Activated CD4-positive, alpha-beta T cell treated with anti-CD3 and anti-CD28 coated beads for 36 hours (primary cell): ENCODE measurements at regions not wholly inside any gene's neighbourhood (a gene's known extent, or its start where the extent isn't known, plus 50 kb on each side); places are given as distances from the start of the nearest gene placed in this dataset.
"Not testable (repeated sequence)": the region's sequence is repeated elsewhere in the genome, so short reads cannot be mapped to it uniquely, and the experiment has no call there.

ENCODE experiments used
- ATAC-seq: fragments of 200-7000 bp; cut with Tn5 transposase; one replicate; pipeline ENCODE4 v1.10.0; 2021; ENCODE audit warnings: mild to moderate bottlenecking, moderate library complexity
- CTCF ChIA-PET: fragments of 350-600 bp; sonication (Branson Sonifier 250); formaldehyde crosslinking; loops from one replicate; lab custom pipeline; 2021; ENCODE audit warnings: antibody characterized with exemption; lab: Charles Lee
- POLR2A ChIA-PET: fragments of 350-600 bp; sonication (Branson Sonifier 250); formaldehyde crosslinking; loops from one replicate; lab custom pipeline; 2021; ENCODE audit warnings: antibody characterized with exemption, inconsistent platforms; lab: Charles Lee
- DNase-seq: peaks from one replicate; pipeline ENCODE4 v3.0.0-alpha.2; 2020
- H3K27ac Mint-ChIP-seq: one replicate; pipeline ENCODE4 v1.8.0; 2021; ENCODE audit warnings: mixed read lengths
- H3K27me3 Mint-ChIP-seq: one replicate; pipeline ENCODE4 v1.8.0; 2021; ENCODE audit warnings: mixed read lengths
- H3K36me3 Mint-ChIP-seq: one replicate; pipeline ENCODE4 v1.8.0; 2021; ENCODE audit warnings: low read depth, mixed read lengths
- H3K4me1 Mint-ChIP-seq: one replicate; pipeline ENCODE4 v1.8.0; 2021; ENCODE audit warnings: mixed read lengths
- H3K4me3 Mint-ChIP-seq: one replicate; pipeline ENCODE4 v1.8.0; 2021; ENCODE audit warnings: mild to moderate bottlenecking, moderate library complexity, mixed read lengths
- H3K9me3 Mint-ChIP-seq: one replicate; pipeline ENCODE4 v1.8.0; 2021; ENCODE audit warnings: low read depth, mixed read lengths
- intact Hi-C, 2 experiments: fragments of 100-400 bp; cut with DNase I in 1 of 2; cut with micrococcal nuclease in 1 of 2; formaldehyde crosslinking; loops; one replicate each; pipeline versions ENCODE4 v1.14.2 to v1.15.1; 2022 to 2024; cut with DNase I, micrococcal nuclease

GRCh38 chr15:22134941-22135566, 54.7 kb downstream of the OR4M2 start:
- H3K9me3 Mint-ChIP-seq, POLR2A ChIA-PET, intact Hi-C loops, CTCF ChIA-PET, H3K4me3 Mint-ChIP-seq, H3K27ac Mint-ChIP-seq, DNase-seq, H3K27me3 Mint-ChIP-seq, H3K4me1 Mint-ChIP-seq, H3K36me3 Mint-ChIP-seq: not testable (repeated sequence)
- ATAC-seq = peak; percentile 91

DNA sequence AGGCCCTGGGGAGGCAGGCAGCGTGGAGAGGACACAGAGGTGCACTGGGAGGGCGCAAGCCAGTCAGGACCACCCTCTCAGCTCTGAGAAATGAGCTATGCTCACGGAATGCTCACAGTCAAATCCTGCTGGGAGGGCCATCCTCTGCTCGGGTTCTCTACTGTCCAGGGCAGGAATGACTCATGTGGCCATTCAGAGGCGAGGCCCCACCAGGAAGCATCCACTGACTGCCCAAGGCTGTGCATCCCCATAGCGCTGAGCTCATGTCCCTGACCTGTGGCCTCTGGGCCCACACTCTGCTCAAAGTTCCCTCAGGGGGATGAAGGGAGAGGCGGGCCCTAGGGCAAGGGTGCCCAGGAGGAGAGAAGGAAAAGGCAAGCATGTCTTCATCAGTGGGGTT, 57.2 kb downstream of the OR4M2 start:
- DNase-seq, H3K27ac Mint-ChIP-seq, H3K36me3 Mint-ChIP-seq, POLR2A ChIA-PET, H3K27me3 Mint-ChIP-seq, CTCF ChIA-PET, H3K9me3 Mint-ChIP-seq, intact Hi-C loops, ATAC-seq, H3K4me3 Mint-ChIP-seq, H3K4me1 Mint-ChIP-seq: not testable (repeated sequence)

DNA sequence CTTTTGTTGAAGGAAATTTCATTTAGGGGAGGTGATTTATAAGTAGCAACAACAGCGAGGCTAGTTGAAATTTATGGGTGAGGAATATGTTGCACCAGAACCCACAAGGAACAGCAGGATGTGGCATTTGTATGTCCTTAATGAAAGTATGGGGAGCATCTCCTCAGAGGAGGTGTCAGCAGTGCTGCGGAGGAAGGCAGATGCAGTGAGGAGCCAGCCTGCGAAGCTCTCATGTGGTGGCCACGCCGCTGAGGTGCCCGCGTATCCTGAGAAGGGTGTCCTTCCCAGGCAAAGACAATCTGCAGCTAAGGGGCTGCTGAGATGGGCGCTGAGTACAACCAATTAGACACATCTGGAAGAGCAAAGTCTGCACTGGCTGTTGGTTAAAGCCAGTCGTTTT, 60.8 kb downstream of the OR4M2 start:
- CTCF ChIA-PET, intact Hi-C loops, H3K4me1 Mint-ChIP-seq: not testable (repeated sequence)

DNA sequence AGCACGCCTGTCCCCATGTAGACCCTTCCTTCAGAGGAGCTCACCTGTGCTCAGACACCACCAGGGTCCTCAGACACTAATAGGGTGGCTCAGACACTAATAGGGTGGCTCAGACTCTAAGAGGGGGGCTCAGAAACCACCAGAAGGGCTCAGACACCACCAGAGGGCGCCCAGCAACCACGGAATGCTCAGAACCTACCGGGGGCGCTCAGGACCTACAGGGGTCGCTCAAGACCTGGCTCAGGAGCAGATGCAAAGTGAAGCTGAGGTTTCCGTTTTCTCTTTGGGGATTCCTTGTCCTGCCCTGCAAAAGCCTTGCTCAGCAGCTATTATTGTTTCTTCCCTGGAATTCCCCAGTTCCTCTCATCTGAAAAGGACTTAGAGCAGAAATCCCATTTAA, 67.8 kb downstream of the OR4M2 start:
- DNase-seq, H3K27ac Mint-ChIP-seq, H3K36me3 Mint-ChIP-seq, intact Hi-C loops, CTCF ChIA-PET, H3K4me1 Mint-ChIP-seq, H3K27me3 Mint-ChIP-seq, H3K9me3 Mint-ChIP-seq, H3K4me3 Mint-ChIP-seq, POLR2A ChIA-PET: not testable (repeated sequence)
- ATAC-seq = peak; percentile 98

More for the DNA sequence above, 60.8 kb downstream of the OR4M2 start:
- POLR2A ChIA-PET, ATAC-seq, H3K9me3 Mint-ChIP-seq, H3K36me3 Mint-ChIP-seq, H3K27ac Mint-ChIP-seq, DNase-seq, H3K27me3 Mint-ChIP-seq, H3K4me3 Mint-ChIP-seq: not testable (repeated sequence)

DNA sequence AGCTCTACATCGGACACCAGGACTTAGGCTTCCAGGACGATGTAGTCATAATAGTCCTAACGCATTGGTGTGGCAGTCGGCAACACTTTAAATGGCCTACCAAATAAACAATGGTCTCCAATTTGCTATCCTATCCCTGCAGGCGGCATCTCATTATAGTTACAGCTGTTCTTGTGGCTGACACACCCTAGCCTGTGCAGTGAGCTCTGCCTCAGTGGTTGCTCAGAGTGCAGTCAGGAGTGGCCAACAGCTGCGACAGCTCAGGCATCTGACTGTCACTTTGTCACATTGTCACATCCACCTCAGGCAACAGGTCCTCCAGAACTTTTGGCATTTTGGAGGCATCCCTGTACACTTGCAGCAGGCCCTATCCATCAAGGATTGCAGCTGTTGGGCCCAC, 77.9 kb downstream of the OR4M2 start:
- DNase-seq, ATAC-seq, POLR2A ChIA-PET, CTCF ChIA-PET, H3K4me1 Mint-ChIP-seq, intact Hi-C loops, H3K36me3 Mint-ChIP-seq, H3K9me3 Mint-ChIP-seq, H3K27ac Mint-ChIP-seq, H3K4me3 Mint-ChIP-seq, H3K27me3 Mint-ChIP-seq: not testable (repeated sequence)

- intact Hi-C loops = not testable (repeated sequence)
Measured at GRCh38 chr15:22160283-22160682, 80.0 kb downstream of the OR4M2 start.

DNA sequence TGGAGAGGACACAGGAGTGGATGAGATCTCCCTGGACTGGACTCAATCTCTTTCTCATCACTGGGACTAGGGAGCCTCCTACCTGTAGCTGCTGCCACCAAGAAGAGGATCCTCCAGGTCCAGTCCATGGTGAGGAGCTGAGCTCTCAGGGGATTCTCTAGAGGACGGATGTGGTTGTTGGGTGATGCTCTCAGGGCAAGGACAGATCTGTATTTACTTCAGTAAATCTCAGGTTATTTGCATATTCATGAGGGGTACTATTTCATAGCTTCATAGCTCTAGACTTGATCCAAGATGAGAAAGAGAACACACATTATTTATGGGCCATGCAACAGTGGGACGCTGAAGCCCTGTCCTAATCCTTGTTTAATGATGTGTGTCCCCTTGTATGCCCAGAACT, 80.4 kb downstream of the OR4M2 start:
- CTCF ChIA-PET, H3K4me1 Mint-ChIP-seq, H3K27me3 Mint-ChIP-seq, H3K27ac Mint-ChIP-seq, DNase-seq, POLR2A ChIA-PET, intact Hi-C loops, H3K4me3 Mint-ChIP-seq, H3K36me3 Mint-ChIP-seq, H3K9me3 Mint-ChIP-seq: not testable (repeated sequence)
- ATAC-seq = peak; percentile 63

More at GRCh38 chr15:22160283-22160682, 80.0 kb downstream of the OR4M2 start:
- H3K4me3 Mint-ChIP-seq, H3K36me3 Mint-ChIP-seq, H3K9me3 Mint-ChIP-seq, H3K4me1 Mint-ChIP-seq, H3K27ac Mint-ChIP-seq, DNase-seq, POLR2A ChIA-PET, CTCF ChIA-PET, H3K27me3 Mint-ChIP-seq: not testable (repeated sequence)
- peak; percentile 65 for ATAC-seq

DNA sequence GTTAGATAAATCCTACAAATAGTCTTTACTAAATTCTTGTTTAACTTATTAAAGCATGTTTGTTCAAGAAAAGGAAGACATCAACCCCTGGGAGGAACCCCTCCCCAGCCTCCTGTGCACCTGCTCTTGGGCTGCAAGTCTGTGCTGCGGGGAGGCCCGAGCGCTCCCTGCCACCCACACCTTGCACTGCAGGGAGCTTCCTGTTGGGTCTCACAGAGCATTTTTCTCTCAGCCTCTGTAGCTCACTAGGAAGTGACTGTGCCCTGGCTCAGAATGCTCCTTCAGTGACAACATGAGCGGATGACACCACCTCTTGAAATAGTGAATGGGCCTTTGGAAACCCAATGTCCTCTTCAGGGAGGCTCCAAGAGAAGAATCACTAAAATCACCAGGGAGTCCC, 81.1 kb downstream of the OR4M2 start:
- POLR2A ChIA-PET, intact Hi-C loops: not testable (repeated sequence)

GRCh38 chr15:22163715-22164114, 83.4 kb downstream of the OR4M2 start:
- CTCF ChIA-PET, H3K9me3 Mint-ChIP-seq, H3K27me3 Mint-ChIP-seq, H3K36me3 Mint-ChIP-seq, POLR2A ChIA-PET, H3K4me3 Mint-ChIP-seq, H3K27ac Mint-ChIP-seq, H3K4me1 Mint-ChIP-seq, intact Hi-C loops, DNase-seq: not testable (repeated sequence)
- ATAC-seq = peak; percentile 23

More for the DNA sequence above, 81.1 kb downstream of the OR4M2 start:
- DNase-seq, CTCF ChIA-PET, H3K27ac Mint-ChIP-seq, H3K9me3 Mint-ChIP-seq, H3K27me3 Mint-ChIP-seq, H3K36me3 Mint-ChIP-seq, H3K4me3 Mint-ChIP-seq, H3K4me1 Mint-ChIP-seq: not testable (repeated sequence)
- ATAC-seq = peak; percentile 82

DNA sequence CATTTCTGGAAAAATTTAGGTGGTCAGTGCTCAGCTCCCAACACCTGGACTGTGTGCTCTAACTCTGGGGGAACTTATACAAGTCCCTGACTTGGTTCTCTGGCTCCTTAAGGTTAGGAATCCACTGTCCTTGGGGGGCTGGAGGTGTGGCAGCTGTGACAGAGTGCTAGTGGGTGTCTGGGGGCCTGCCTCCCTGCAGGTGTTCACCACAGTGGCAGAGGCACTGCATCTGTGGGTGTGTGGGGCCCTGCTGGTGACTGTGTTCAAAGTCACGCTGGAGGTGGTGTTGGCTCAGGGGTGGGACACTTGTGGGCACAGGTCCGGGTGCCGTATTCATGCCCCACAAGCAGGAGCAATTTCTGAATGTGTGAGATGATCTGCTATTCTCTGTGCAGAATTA, 87.2 kb downstream of the OR4M2 start:
- H3K36me3 Mint-ChIP-seq, H3K4me3 Mint-ChIP-seq, CTCF ChIA-PET, intact Hi-C loops, H3K27me3 Mint-ChIP-seq, H3K27ac Mint-ChIP-seq, H3K9me3 Mint-ChIP-seq, H3K4me1 Mint-ChIP-seq, POLR2A ChIA-PET: not testable (repeated sequence)
- ATAC-seq (peak; percentile 53), DNase-seq (peak; percentile 11)

- POLR2A ChIA-PET, intact Hi-C loops, H3K27ac Mint-ChIP-seq, H3K4me3 Mint-ChIP-seq, H3K36me3 Mint-ChIP-seq, H3K27me3 Mint-ChIP-seq, DNase-seq, H3K9me3 Mint-ChIP-seq, H3K4me1 Mint-ChIP-seq, CTCF ChIA-PET: not testable (repeated sequence)
- peak; percentile 75 for ATAC-seq
Measured at GRCh38 chr15:22173029-22173998, 93.0 kb downstream of the OR4M2 start.

DNA sequence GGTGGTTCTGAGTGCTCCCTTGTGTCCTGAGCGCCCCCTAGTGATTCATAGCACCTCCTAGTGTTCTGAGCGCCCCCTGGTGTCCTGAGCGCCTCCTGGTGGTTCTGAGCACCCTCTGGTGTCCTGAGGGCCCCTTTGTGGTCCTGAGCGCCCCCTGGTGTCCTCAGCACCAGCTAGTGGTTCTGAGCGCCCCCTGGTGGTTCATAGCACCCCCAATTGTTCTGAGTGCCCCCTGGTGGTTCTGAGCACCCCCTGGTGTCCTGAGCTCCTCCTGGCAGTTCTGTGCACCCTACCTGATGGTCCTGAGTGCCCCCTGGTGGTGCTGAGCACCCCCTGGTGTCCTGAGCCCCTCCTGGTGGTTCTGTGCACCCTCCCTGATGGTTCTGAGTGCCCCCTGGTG, 93.8 kb downstream of the OR4M2 start:
- CTCF ChIA-PET, POLR2A ChIA-PET, intact Hi-C loops, DNase-seq, H3K9me3 Mint-ChIP-seq, H3K4me1 Mint-ChIP-seq, H3K4me3 Mint-ChIP-seq, H3K27ac Mint-ChIP-seq, H3K27me3 Mint-ChIP-seq, H3K36me3 Mint-ChIP-seq: not testable (repeated sequence)
- ATAC-seq = peak; percentile 45
